K562 (cell line): ENCODE measurements at regions not wholly inside any gene's neighbourhood (a gene's known extent, or its start where the extent isn't known, plus 50 kb on each side); places are given as distances from the start of the nearest gene placed in this dataset.

Experiments
- DEAF1 ChIP-seq: fragments of 450-650 bp; formaldehyde crosslinking; IDR thresholded peaks from 2 replicates; pipeline ENCODE4 v1.4.0; 2020; ENCODE audit warnings: mild to moderate bottlenecking, moderate library complexity
- EP400 ChIP-seq: fragments of 450-650 bp; IDR thresholded peaks from 2 replicates; pipeline ENCODE4 v1.6.1; 2017; ENCODE audit warnings: antibody characterized with exemption, mild to moderate bottlenecking, moderate library complexity
- ESRRB ChIP-seq: fragments of 250-450 bp; sonication (Bioruptor Pico); IDR thresholded peaks from 2 replicates; pipeline ENCODE4 v1.5.0; 2020; ENCODE audit warnings: mild to moderate bottlenecking, moderate library complexity, borderline replicate concordance
- TCFL5 ChIP-seq: fragments of 250-450 bp; sonication (Bioruptor Pico); conservative IDR thresholded peaks from 2 replicates; pipeline ENCODE4 v1.6.1; 2021; ENCODE audit warnings: mild to moderate bottlenecking, moderate library complexity, matching md5 sums
- TEAD1 ChIP-seq, 2 experiments: fragments of 450-650 bp in 1 of 2; sonication (generic) in 1 of 2; formaldehyde crosslinking; IDR thresholded peaks; 2 replicates each; pipeline versions ENCODE4 v1.4.0 to v1.8.0; 2020 to 2022; ENCODE audit warnings: mild to moderate bottlenecking in 2 of 2, missing genetic modification reagents in 1 of 2
- ZNF253 ChIP-seq: fragments of 250-450 bp; sonication (Bioruptor Pico); conservative IDR thresholded peaks from 2 replicates; pipeline ENCODE4 v1.6.1; 2021; ENCODE audit warnings: mild to moderate bottlenecking
- ZNF318 ChIP-seq, 2 experiments: fragments of 450-650 bp; IDR thresholded peaks; 2 replicates each; pipeline ENCODE4 v1.6.1; 2016; ENCODE audit warnings: mild to moderate bottlenecking in 2 of 2, borderline replicate concordance in 1 of 2, low read depth in 1 of 2, moderate library complexity in 1 of 2

- TF ChIP-seq ZNF318 (IDR thresholded peaks at IDR 0.05; ENCODE audit: borderline replicate concordance in 1 of 2, low read depth in 1 of 2) = no peak
- TF ChIP-seq EP400 = no peak
- TF ChIP-seq DEAF1 (CRISPR knock-in tag) = no peak
- no peak for TF ChIP-seq TCFL5
- no peak for TF ChIP-seq ZNF253
- TF ChIP-seq TEAD1 (CRISPR knock-in tag; IDR thresholded peaks at IDR 0.05) = no peak
- TF ChIP-seq ESRRB (CRISPR knock-in tag) = no peak
These were observed 68.7 kb upstream of the IRX3 start (continued) for GRCh38 chr16:54355251-54355650.
